SH-SY5Y (cell line): ENCODE measurements at regions not wholly inside any gene's neighbourhood (a gene's known extent, or its start where the extent isn't known, plus 50 kb on each side); places are given as distances from the start of the nearest gene placed in this dataset.

ENCODE experiments used
- GATA2 ChIP-seq: IDR thresholded peaks from 2 replicates; pipeline ENCODE4 v1.6.1; 2011; ENCODE audit warnings: mild to moderate bottlenecking, low read depth, low read length
- GATA3 ChIP-seq: IDR thresholded peaks from 2 replicates; pipeline ENCODE4 v1.6.1; 2011; ENCODE audit warnings: low read depth, mild to moderate bottlenecking, low read length, moderate library complexity

GRCh38 chr10:109450702-109451101 lies 472.6 kb downstream of the XPNPEP1 start:
- TF ChIP-seq GATA2 (no peak), GATA3 (no peak)
